Epithelial cell of esophagus (primary cell): ENCODE measurements at regions not wholly inside any gene's neighbourhood (a gene's known extent, or its start where the extent isn't known, plus 50 kb on each side); places are given as distances from the start of the nearest gene placed in this dataset.

Experiments
- DNase-seq: peaks from one replicate; pipeline ENCODE4 v3.0.0; 2010; ENCODE audit warnings: low read depth
- H3K4me3 ChIP-seq: 2 replicates; pipeline ENCODE4 v1.5.1; 2011; ENCODE audit warnings: mild to moderate bottlenecking, low read length, control low read depth
- CTCF ChIP-seq: IDR thresholded peaks from 2 replicates; pipeline ENCODE4 v1.5.1; 2011; ENCODE audit warnings: low read depth, mild to moderate bottlenecking, low read length, control low read depth, inconsistent platforms; ENCODE audit not compliant: insufficient read depth; ENCODE audit errors: missing control alignments

GRCh38 chr11:134531327-134532130 lies 119.5 kb upstream of the B3GAT1 start:
- no peak for DNase-seq
- no peak overlapping the region for H3K4me3 ChIP-seq
- no peak for TF ChIP-seq CTCF

GRCh38 chr11:134530636-134531326 lies 118.7 kb upstream of the B3GAT1 start:
- DNase-seq: no peak
- H3K4me3 ChIP-seq: no peak overlapping the region
- no peak for TF ChIP-seq CTCF

GRCh38 chr11:134529212-134530096 lies 117.4 kb upstream of the B3GAT1 start:
- DNase-seq: no peak
- no peak overlapping the region for H3K4me3 ChIP-seq
- TF ChIP-seq CTCF: no peak

- no peak for DNase-seq
- no peak for TF ChIP-seq CTCF
These were observed 116.4 kb upstream of the B3GAT1 start for GRCh38 chr11:134528453-134528852.

GRCh38 chr11:134527382-134528243 lies 115.6 kb upstream of the B3GAT1 start:
- TF ChIP-seq CTCF: no peak
- DNase-seq: no peak
- H3K4me3 ChIP-seq: no peak overlapping the region

More at GRCh38 chr11:134528453-134528852, 116.4 kb upstream of the B3GAT1 start:
- no peak overlapping the region for H3K4me3 ChIP-seq
